Caco-2 (cell line): ENCODE measurements at regions not wholly inside any gene's neighbourhood (a gene's known extent, or its start where the extent isn't known, plus 50 kb on each side); places are given as distances from the start of the nearest gene placed in this dataset.

Source experiments
- BruUV-seq: library from RNA; stranded (reverse); fragments of 400-500 nt; replicated peaks from 2 replicates; lab custom pipeline; 2021; lab: Mats Ljungman, UMichigan
- CTCF ChIA-PET: fragments of 300-600 bp; sonication (Branson Sonifier 250); formaldehyde crosslinking; loops from one replicate; lab custom pipeline; 2022; ENCODE audit warnings: antibody characterized with exemption; lab: Charles Lee
- POLR2A ChIA-PET: fragments of 300-600 bp; sonication (Branson Sonifier 250); formaldehyde crosslinking; loops from one replicate; lab custom pipeline; 2022; ENCODE audit warnings: antibody characterized with exemption; lab: Charles Lee
- DNase-seq, 2 experiments: peaks; one replicate each; pipeline versions ENCODE4 v3.0.0 to v3.0.0-alpha.2; 2020 to 2022
- H3K27me3 ChIP-seq: replicated peaks from 2 replicates; pipeline ENCODE4 v1.6.0; 2011; ENCODE audit warnings: low read length; ENCODE audit not compliant: control insufficient read depth, insufficient read depth
- H3K36me3 ChIP-seq: 2 replicates; pipeline ENCODE4 v1.5.1; 2011; ENCODE audit warnings: low read length; ENCODE audit not compliant: control insufficient read depth, insufficient read depth
- H3K4me1 ChIP-seq: fragments of 250-450 bp; sonication (Bioruptor Pico); 2 replicates; pipeline ENCODE4 v1.5.1; 2020; ENCODE audit warnings: mild to moderate bottlenecking
- H3K4me3 ChIP-seq: 2 replicates; pipeline ENCODE4 v1.5.1; 2011; ENCODE audit warnings: low read depth, mild to moderate bottlenecking, control low read depth, low read length
- H3K9me3 ChIP-seq: fragments of 250-450 bp; sonication (Bioruptor Pico); 2 replicates; pipeline ENCODE4 v1.5.1; 2020; ENCODE audit warnings: mild to moderate bottlenecking, moderate library complexity
- H3K27ac Mint-ChIP-seq: one replicate; pipeline ENCODE4 v1.8.0; 2022; ENCODE audit warnings: mixed read lengths; ENCODE audit not compliant: unreplicated experiment
- H3K27me3 Mint-ChIP-seq: one replicate; pipeline ENCODE4 v1.8.0; 2022; ENCODE audit warnings: mixed read lengths; ENCODE audit not compliant: insufficient read depth, unreplicated experiment
- H3K36me3 Mint-ChIP-seq: one replicate; pipeline ENCODE4 v1.8.0; 2022; ENCODE audit warnings: mild to moderate bottlenecking, mixed read lengths; ENCODE audit not compliant: insufficient read depth, unreplicated experiment
- H3K4me1 Mint-ChIP-seq: one replicate; pipeline ENCODE4 v1.8.0; 2022; ENCODE audit warnings: low read depth, mixed read lengths; ENCODE audit not compliant: unreplicated experiment
- H3K4me3 Mint-ChIP-seq: one replicate; pipeline ENCODE4 v1.8.0; 2022; ENCODE audit warnings: mild to moderate bottlenecking, moderate library complexity, mixed read lengths; ENCODE audit not compliant: unreplicated experiment
- H3K9me3 Mint-ChIP-seq: one replicate; pipeline ENCODE4 v1.8.0; 2022; ENCODE audit warnings: mixed read lengths; ENCODE audit not compliant: unreplicated experiment
- intact Hi-C: fragments of 100-400 bp; cut with micrococcal nuclease; formaldehyde crosslinking; loops from one replicate; pipeline ENCODE4 v1.10.0; 2022; ENCODE audit not compliant: unreplicated experiment
- TF ChIP-seq, protein P1 (sequence below), 2 experiments: fragments of 200-600 bp in 1 of 2; IDR thresholded peaks; 1 replicate in 1 of 2; 2 replicates in 1 of 2; pipeline versions ENCODE4 v1.5.1 to v1.8.0; 2011 to 2022; ENCODE audit warnings: antibody characterized with exemption in 1 of 2, control low read depth in 1 of 2, inconsistent platforms in 1 of 2, low read depth in 1 of 2, low read length in 1 of 2, mild to moderate bottlenecking in 1 of 2, moderate library complexity in 1 of 2; ENCODE audit not compliant: insufficient read depth in 1 of 2, severe bottlenecking in 1 of 2, unreplicated experiment in 1 of 2

DNA sequence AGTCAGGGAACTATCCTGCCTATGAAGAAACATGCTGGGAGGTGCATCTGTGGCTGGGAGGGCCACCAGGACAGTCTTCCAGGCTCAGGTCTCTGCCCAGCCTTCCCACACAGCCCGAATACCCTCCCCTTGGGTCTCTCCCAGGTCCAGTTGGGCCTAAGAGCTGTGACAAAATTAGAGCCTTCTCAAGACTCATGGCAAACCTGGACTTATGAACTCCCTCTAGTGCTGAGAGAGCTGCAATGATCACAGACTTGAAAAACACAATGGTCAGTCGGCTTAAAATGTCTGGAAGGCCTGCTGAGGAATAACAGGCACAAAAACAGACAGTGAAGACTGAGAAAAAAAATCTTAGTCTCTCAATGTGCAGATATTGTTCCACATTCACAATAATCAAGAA is 325.1 kb downstream of the BRINP2 start:
- Mint-ChIP-seq H3K9me3 (no peaks in the 10 kb centered on the region), H3K4me3 (no peak overlapping the region), H3K36me3 (no peaks in the 10 kb centered on the region), H3K27ac (no peak overlapping the region), H3K27me3 (no peaks in the 10 kb centered on the region), H3K4me1 (no peaks in the 10 kb centered on the region)
- peak in 1 of 2 experiments; percentile 3 for DNase-seq
- TF ChIP-seq, protein P1, sequence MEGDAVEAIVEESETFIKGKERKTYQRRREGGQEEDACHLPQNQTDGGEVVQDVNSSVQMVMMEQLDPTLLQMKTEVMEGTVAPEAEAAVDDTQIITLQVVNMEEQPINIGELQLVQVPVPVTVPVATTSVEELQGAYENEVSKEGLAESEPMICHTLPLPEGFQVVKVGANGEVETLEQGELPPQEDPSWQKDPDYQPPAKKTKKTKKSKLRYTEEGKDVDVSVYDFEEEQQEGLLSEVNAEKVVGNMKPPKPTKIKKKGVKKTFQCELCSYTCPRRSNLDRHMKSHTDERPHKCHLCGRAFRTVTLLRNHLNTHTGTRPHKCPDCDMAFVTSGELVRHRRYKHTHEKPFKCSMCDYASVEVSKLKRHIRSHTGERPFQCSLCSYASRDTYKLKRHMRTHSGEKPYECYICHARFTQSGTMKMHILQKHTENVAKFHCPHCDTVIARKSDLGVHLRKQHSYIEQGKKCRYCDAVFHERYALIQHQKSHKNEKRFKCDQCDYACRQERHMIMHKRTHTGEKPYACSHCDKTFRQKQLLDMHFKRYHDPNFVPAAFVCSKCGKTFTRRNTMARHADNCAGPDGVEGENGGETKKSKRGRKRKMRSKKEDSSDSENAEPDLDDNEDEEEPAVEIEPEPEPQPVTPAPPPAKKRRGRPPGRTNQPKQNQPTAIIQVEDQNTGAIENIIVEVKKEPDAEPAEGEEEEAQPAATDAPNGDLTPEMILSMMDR (IDR thresholded peaks at IDR 0.05; ENCODE audit: insufficient read depth in 1 of 2, low read depth in 1 of 2, low read length in 1 of 2, severe bottlenecking in 1 of 2, unreplicated experiment in 1 of 2), result peak in 1 of 2 experiments; percentile 40
- no peaks in the 10 kb centered on the region for H3K36me3 ChIP-seq
- H3K4me1 ChIP-seq, result no peaks in the 10 kb centered on the region
- ChIA-PET CTCF (interaction anchor here (1.0 kb wide), 1 partner anchor 45 kb away, joined by 3 read pairs; no protein-coding TSS in a partner anchor), POLR2A (no interaction called here)
- H3K27me3 ChIP-seq, result no peaks in the 10 kb centered on the region
- no peak overlapping the region for H3K4me3 ChIP-seq
- BruUV-seq, result no TSS peak
- intact Hi-C loops, result loop anchor here (5.0 to 10.0 kb wide), 2 partner anchors 69 to 449 kb away; no protein-coding TSS in a partner anchor
- no peaks in the 10 kb centered on the region for H3K9me3 ChIP-seq

DNA sequence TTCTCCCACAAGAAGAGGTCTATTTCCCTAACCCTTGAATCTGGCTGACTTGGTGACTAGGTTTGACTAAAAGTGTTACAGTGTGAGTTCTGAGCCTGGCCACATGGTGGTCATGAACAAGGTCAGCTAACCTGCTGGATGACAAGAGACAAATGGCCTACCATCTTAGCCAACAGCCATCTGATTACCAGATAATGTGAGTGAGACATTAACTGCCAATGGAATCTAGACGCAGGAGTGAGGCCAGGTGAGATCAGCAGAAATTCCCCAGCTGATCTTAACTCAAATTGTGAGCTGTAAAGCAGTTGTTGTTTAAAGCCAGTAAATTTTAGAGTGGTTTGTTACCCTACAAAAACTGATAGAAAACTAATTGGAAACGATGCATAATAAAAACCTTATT is 320.0 kb downstream of the BRINP2 start:
- H3K4me3 ChIP-seq, result no peak overlapping the region
- Mint-ChIP-seq H3K27me3 (peaks cover 6% of the 10 kb centered on the region), H3K4me3 (no peak overlapping the region), H3K9me3 (no peaks in the 10 kb centered on the region), H3K36me3 (no peaks in the 10 kb centered on the region), H3K4me1 (no peaks in the 10 kb centered on the region), H3K27ac (no peak overlapping the region)
- peak in 1 of 2 experiments; percentile 2 for DNase-seq
- ChIA-PET CTCF (interaction anchor here (0.6 kb wide), 1 partner anchor 292 kb away, joined by 3 read pairs; no protein-coding TSS in a partner anchor), POLR2A (no interaction called here)
- no peaks in the 10 kb centered on the region for H3K27me3 ChIP-seq
- no TSS peak for BruUV-seq
- TF ChIP-seq, protein P1 (IDR thresholded peaks at IDR 0.05; ENCODE audit: insufficient read depth in 1 of 2, low read depth in 1 of 2, low read length in 1 of 2, severe bottlenecking in 1 of 2, unreplicated experiment in 1 of 2), result no peak
- no peaks in the 10 kb centered on the region for H3K36me3 ChIP-seq
- no peaks in the 10 kb centered on the region for H3K4me1 ChIP-seq
- H3K9me3 ChIP-seq, result no peaks in the 10 kb centered on the region
- intact Hi-C loops, result loop anchor here (10.0 kb wide), 1 partner anchor 454 kb away; no protein-coding TSS in a partner anchor

DNA sequence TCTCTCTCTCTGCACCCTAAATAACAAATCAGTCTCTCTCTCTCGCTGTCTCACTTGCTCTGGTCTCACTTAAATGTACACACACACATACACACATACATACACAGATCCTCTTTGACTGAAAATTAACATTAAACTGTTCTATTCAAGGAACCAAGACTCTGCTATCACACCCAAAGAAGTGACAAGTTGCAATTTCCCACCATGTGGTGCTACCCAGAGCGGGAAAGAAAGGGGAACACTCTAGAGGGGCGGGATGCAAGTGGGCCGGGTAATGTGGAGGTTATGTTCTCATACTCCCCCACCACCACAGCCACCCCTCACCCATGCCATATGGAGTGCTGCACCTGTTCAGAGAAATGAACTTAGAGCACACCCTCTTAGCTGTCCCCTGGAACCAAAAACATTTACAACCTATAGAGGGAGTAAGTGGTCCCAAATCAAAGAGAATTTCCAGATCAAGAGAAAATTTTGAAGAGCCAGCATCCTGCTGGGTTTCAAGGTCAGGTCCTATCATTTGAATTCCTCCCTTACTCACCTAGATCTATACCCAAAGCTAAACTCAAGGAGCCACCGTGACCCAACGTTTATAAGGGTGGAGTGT is 319.4 kb downstream of the BRINP2 start:
- DNase-seq, result no peak
- Histone ChIP-seq H3K4me3 (no peak overlapping the region), H3K9me3 (no peaks in the 10 kb centered on the region), H3K36me3 (no peaks in the 10 kb centered on the region), H3K4me1 (no peaks in the 10 kb centered on the region), H3K27me3 (no peaks in the 10 kb centered on the region)
- Mint-ChIP-seq H3K4me3 (no peak overlapping the region), H3K36me3 (no peaks in the 10 kb centered on the region), H3K27ac (no peak overlapping the region), H3K4me1 (no peaks in the 10 kb centered on the region), H3K27me3 (peaks cover 6% of the 10 kb centered on the region), H3K9me3 (no peaks in the 10 kb centered on the region)
- ChIA-PET CTCF (interaction anchor here (0.6 kb wide), 1 partner anchor 293 kb away, joined by 3 read pairs; no protein-coding TSS in a partner anchor), POLR2A (no interaction called here)
- TF ChIP-seq, protein P1 (IDR thresholded peaks at IDR 0.05; ENCODE audit: insufficient read depth in 1 of 2, low read depth in 1 of 2, low read length in 1 of 2, severe bottlenecking in 1 of 2, unreplicated experiment in 1 of 2), result no peak
- intact Hi-C loops, result loop anchor here (10.0 kb wide), 1 partner anchor 455 kb away; no protein-coding TSS in a partner anchor
- no TSS peak for BruUV-seq
